Neuronal stem cell (in vitro differentiated cells): ENCODE measurements at regions not wholly inside any gene's neighbourhood (a gene's known extent, or its start where the extent isn't known, plus 50 kb on each side); places are given as distances from the start of the nearest gene placed in this dataset.
A peak's percentile ranks its signal among the peaks of the same experiment; 100 is the strongest.
"Not testable (repeated sequence)": the region's sequence is repeated elsewhere in the genome, so short reads cannot be mapped to it uniquely, and the experiment has no call there.

Source experiments
- DNase-seq: peaks from one replicate; pipeline ENCODE4 v3.0.0-alpha.2; 2013; ENCODE audit warnings: low spot score
- H2AFZ ChIP-seq: one replicate; pipeline ENCODE4 v1.6.1; 2013; ENCODE audit warnings: mild to moderate bottlenecking, low read length, inconsistent platforms
- H2AK5ac ChIP-seq: 2 replicates; pipeline ENCODE4 v1.6.1; 2013; ENCODE audit warnings: low read depth, mild to moderate bottlenecking, inconsistent platforms, low read length, moderate library complexity, mixed read lengths
- H2BK120ac ChIP-seq: 2 replicates; pipeline ENCODE4 v1.6.1; 2013; ENCODE audit warnings: low read depth, mild to moderate bottlenecking, inconsistent platforms, low read length, moderate library complexity, mixed read lengths
- H2BK12ac ChIP-seq: one replicate; pipeline ENCODE4 v1.6.1; 2013; ENCODE audit warnings: low read length, inconsistent platforms
- H2BK15ac ChIP-seq: 2 replicates; pipeline ENCODE4 v1.6.1; 2013; ENCODE audit warnings: mild to moderate bottlenecking, low read length, inconsistent platforms, mixed read lengths
- H2BK5ac ChIP-seq: one replicate; pipeline ENCODE4 v1.6.1; 2013; ENCODE audit warnings: inconsistent platforms, mild to moderate bottlenecking, low read length, moderate library complexity
- H3K14ac ChIP-seq: one replicate; pipeline ENCODE4 v1.6.1; 2013; ENCODE audit warnings: low read length, inconsistent platforms
- H3K18ac ChIP-seq: 2 replicates; pipeline ENCODE4 v1.6.1; 2013; ENCODE audit warnings: low read length, inconsistent platforms
- H3K23ac ChIP-seq: 2 replicates; pipeline ENCODE4 v1.6.1; 2013; ENCODE audit warnings: low read depth, mild to moderate bottlenecking, mixed read lengths, low read length, inconsistent platforms; ENCODE audit not compliant: poor library complexity
- H3K27ac ChIP-seq: replicated peaks from 3 replicates; pipeline ENCODE4 v1.5.1; 2013; ENCODE audit warnings: low read length, inconsistent platforms
- H3K27me3 ChIP-seq, 3 experiments: 2 replicates each; pipeline ENCODE4 v1.6.1; 2013; ENCODE audit warnings: low read length in 3 of 3, mild to moderate bottlenecking in 2 of 3, inconsistent platforms in 1 of 3, low read depth in 1 of 3, mixed read lengths in 1 of 3, moderate library complexity in 1 of 3; ENCODE audit not compliant: control insufficient read depth in 3 of 3, insufficient read depth in 3 of 3
- H3K36me3 ChIP-seq, 2 donors: replicated peaks in 1 of 2; 2 replicates each; pipeline ENCODE4 v1.6.1; 2013; ENCODE audit warnings: low read length in 2 of 2; ENCODE audit not compliant: control insufficient read depth in 2 of 2, insufficient read depth in 2 of 2
- H3K4ac ChIP-seq: 2 replicates; pipeline ENCODE4 v1.6.1; 2013; ENCODE audit warnings: inconsistent platforms, mild to moderate bottlenecking, low read length, moderate library complexity
- H3K4me1 ChIP-seq, 2 donors: 1 replicate in 1 of 2; 2 replicates in 1 of 2; pipeline ENCODE4 v1.6.1; 2013; ENCODE audit warnings: low read length in 2 of 2, low read depth in 1 of 2; ENCODE audit not compliant: control insufficient read depth in 2 of 2, insufficient read depth in 1 of 2
- H3K4me2 ChIP-seq: one replicate; pipeline ENCODE4 v1.6.1; 2013; ENCODE audit warnings: mild to moderate bottlenecking, low read length, inconsistent platforms; ENCODE audit not compliant: insufficient read depth, poor library complexity, severe bottlenecking
- H3K4me3 ChIP-seq, 2 donors: 2 replicates each; pipeline ENCODE4 v1.5.1; 2013; ENCODE audit warnings: low read length in 2 of 2, mild to moderate bottlenecking in 2 of 2, inconsistent platforms in 1 of 2, moderate library complexity in 1 of 2
- H3K79me1 ChIP-seq: one replicate; pipeline ENCODE4 v1.6.1; 2013; ENCODE audit warnings: low read depth, mild to moderate bottlenecking, inconsistent platforms, low read length, moderate library complexity
- H3K9ac ChIP-seq: one replicate; pipeline ENCODE4 v1.6.1; 2013; ENCODE audit warnings: mild to moderate bottlenecking, low read depth, low read length, inconsistent platforms; ENCODE audit not compliant: poor library complexity
- H3K9me3 ChIP-seq, 2 donors: replicated peaks in 1 of 2; 2 replicates each; pipeline versions ENCODE3 to v1.6.1; 2013; ENCODE audit warnings: low read length in 2 of 2, mild to moderate bottlenecking in 2 of 2, inconsistent platforms in 1 of 2, low read depth in 1 of 2, mixed read lengths in 1 of 2, moderate library complexity in 1 of 2; ENCODE audit not compliant: control insufficient read depth in 2 of 2, insufficient read depth in 1 of 2
- H4K8ac ChIP-seq: one replicate; pipeline ENCODE4 v1.6.1; 2013; ENCODE audit warnings: low read depth, mild to moderate bottlenecking, inconsistent platforms, low read length, moderate library complexity
- H4K91ac ChIP-seq: one replicate; pipeline ENCODE4 v1.6.1; 2013; ENCODE audit warnings: low read length, low read depth, mild to moderate bottlenecking, inconsistent platforms; ENCODE audit not compliant: poor library complexity
- WGBS, 2 donors: extraction: QIAGEN DNeasy Blood & Tissue Kit; methylation state at CpG; one replicate each; pipeline ENCODE4 v1.1.7; 2013; ENCODE audit warnings: missing lambda C conversion rate in 2 of 2, mixed read lengths in 1 of 2; ENCODE audit not compliant: insufficient read length in 2 of 2, insufficient replicate concordance in 1 of 2; ENCODE audit errors: extremely low coverage in 2 of 2; 5-methylcytosine and 5-hydroxymethylcytosine counted together

DNA sequence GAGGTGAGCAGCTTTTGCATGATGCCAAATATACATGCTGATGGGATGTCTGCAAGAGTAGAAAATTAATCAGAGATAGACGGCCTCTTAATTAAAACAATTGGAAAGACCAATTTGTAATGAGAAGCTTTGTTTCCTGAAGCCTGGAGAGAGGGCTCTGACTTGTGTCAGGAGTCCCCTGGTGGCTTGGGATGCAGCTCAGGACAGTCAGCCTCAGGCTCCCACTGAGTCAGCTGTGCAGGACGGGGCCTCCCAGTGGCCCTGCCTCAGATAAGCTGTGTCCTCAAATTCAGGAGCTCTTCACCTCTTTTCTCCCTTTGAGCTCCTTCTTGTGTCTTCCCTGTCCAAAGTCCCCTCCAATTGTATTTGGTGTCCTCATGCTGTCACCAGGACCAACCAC lies 438.9 kb upstream of the PODXL start:
- no CpG with 5 or more reads among the region's 2 CpGs for WGBS, 2 donors
- Histone ChIP-seq H2BK12ac (no peak overlapping the region), H3K27me3 (peaks cover 0 to 4% (median 0%) of the 10 kb centered on the region in 3 experiments), H3K4me3 (no peak overlapping the region), H3K4ac (no peak overlapping the region), H3K9ac (no peak overlapping the region), H3K36me3 (no peaks in the 10 kb centered on the region), H4K8ac (no peak overlapping the region), H2AFZ (no peak overlapping the region), H3K9me3 (no peaks in the 10 kb centered on the region), H2BK5ac (no peak overlapping the region), H3K4me2 (no peak overlapping the region), H3K14ac (no peak overlapping the region), H3K79me1 (no peaks in the 10 kb centered on the region), H3K23ac (no peak overlapping the region), H3K27ac (no peak overlapping the region), H3K4me1 (no peaks in the 10 kb centered on the region), H4K91ac (no peak overlapping the region), H2BK120ac (no peak overlapping the region), H2AK5ac (no peak overlapping the region), H2BK15ac (no peak overlapping the region), H3K18ac (peak overlapping the region; percentile 2)
- DNase-seq = no peak

DNA sequence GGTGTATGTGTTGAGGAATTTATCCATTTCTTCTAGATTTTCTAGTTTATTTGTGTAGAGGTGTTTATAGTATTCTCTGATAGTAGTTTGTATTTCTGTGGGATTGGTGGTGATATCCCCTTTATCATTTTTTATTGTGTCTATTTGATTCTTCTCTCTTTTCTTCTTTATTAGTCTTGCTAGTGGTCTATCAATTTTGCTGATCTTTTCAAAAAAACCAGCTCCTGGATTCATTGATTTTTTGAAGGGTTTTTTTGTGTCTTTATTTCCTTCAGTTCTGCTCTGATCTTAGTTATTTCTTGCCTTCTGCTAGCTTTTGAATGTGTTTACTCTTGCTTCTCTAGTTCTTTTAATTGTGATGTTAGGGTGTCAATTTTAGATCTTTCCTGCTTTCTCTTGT lies 424.6 kb upstream of the PODXL start:
- not testable (repeated sequence) for H3K14ac ChIP-seq, H3K27me3 ChIP-seq, H3K9me3 ChIP-seq, H3K36me3 ChIP-seq, H2BK15ac ChIP-seq, H3K18ac ChIP-seq, H2BK5ac ChIP-seq, H4K91ac ChIP-seq, H3K4me3 ChIP-seq, H3K23ac ChIP-seq, H3K4me2 ChIP-seq, H3K79me1 ChIP-seq, H3K27ac ChIP-seq, DNase-seq, H3K4ac ChIP-seq, H3K4me1 ChIP-seq, H2BK120ac ChIP-seq, H2AK5ac ChIP-seq, H2BK12ac ChIP-seq, H2AFZ ChIP-seq, H4K8ac ChIP-seq, H3K9ac ChIP-seq

DNA sequence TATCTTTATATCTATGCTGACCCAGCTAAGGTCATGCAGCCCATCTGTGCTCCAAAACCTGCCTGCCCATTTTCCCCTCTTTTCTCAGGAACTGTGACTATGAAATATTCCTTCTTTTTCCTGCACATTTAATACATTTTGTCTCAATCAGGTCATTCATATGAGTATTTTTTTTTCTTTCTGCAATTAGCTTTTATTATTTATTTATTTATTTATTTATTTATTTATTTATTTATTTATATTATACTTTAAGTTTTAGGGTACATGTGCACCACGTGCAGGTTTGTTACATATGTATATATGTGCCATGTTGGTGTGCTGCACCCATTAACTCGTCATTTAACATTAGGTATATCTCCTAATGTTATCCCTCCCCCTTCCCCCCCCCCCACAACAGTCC lies 421.7 kb upstream of the PODXL start:
- H2BK12ac ChIP-seq, H3K23ac ChIP-seq, H2BK120ac ChIP-seq, H2AFZ ChIP-seq, H3K18ac ChIP-seq, H3K9me3 ChIP-seq, DNase-seq, H3K36me3 ChIP-seq, H4K8ac ChIP-seq, H3K4me2 ChIP-seq, H3K4ac ChIP-seq, H3K9ac ChIP-seq, H3K14ac ChIP-seq, H3K27ac ChIP-seq, H3K4me1 ChIP-seq, H2BK5ac ChIP-seq, H3K27me3 ChIP-seq, H3K79me1 ChIP-seq, H3K4me3 ChIP-seq, H2BK15ac ChIP-seq, H2AK5ac ChIP-seq, H4K91ac ChIP-seq: not testable (repeated sequence)
- WGBS, 2 donors = no CpG with 5 or more reads among the region's 2 CpGs

DNA sequence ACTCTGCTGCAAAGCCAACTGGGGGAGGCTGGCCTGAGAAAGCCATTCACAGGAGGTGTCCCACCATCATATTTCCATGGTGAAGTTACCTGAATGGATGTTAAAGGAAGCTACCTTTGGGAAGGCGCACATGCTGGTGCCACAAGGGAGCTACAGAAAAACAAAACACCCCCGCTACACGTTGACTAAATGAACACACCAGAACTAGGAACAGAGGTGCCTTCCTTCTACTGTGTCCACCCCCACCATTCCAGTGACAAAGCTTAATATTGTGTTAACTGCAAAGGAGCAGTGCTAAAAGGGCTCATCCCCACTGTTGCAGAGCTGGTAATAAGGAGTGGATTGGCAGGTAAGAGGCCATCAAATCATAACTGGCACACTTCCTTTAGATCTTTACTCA lies 420.0 kb upstream of the PODXL start:
- H2AFZ ChIP-seq = no peak overlapping the region
- H3K4me1 ChIP-seq = no peaks in the 10 kb centered on the region
- no peak for DNase-seq
- no peak overlapping the region for H3K27ac ChIP-seq
- H4K8ac ChIP-seq = no peak overlapping the region
- no peaks in the 10 kb centered on the region for H3K9me3 ChIP-seq
- H2BK15ac ChIP-seq = no peak overlapping the region
- no peak overlapping the region for H2BK120ac ChIP-seq
- no peak overlapping the region for H3K9ac ChIP-seq
- no peak overlapping the region for H3K23ac ChIP-seq
- H3K27me3 ChIP-seq = no peaks in the 10 kb centered on the region
- WGBS, 2 donors = no CpG with 5 or more reads among the region's 3 CpGs
- H4K91ac ChIP-seq = no peak overlapping the region
- no peak overlapping the region for H2BK12ac ChIP-seq
- H3K79me1 ChIP-seq = no peaks in the 10 kb centered on the region
- no peak overlapping the region for H3K18ac ChIP-seq
- H2AK5ac ChIP-seq = no peak overlapping the region
- H3K4me2 ChIP-seq = no peak overlapping the region
- H3K36me3 ChIP-seq = no peaks in the 10 kb centered on the region
- H3K4ac ChIP-seq = no peak overlapping the region
- no peak overlapping the region for H2BK5ac ChIP-seq
- no peak overlapping the region for H3K4me3 ChIP-seq
- no peak overlapping the region for H3K14ac ChIP-seq
